Endothelial cell of umbilical vein (primary cell): ENCODE measurements at regions not wholly inside any gene's neighbourhood (a gene's known extent, or its start where the extent isn't known, plus 50 kb on each side); places are given as distances from the start of the nearest gene placed in this dataset.

Source experiments
- BruUV-seq: library from RNA; stranded (reverse); fragments of 400-500 nt; replicated peaks from 2 replicates; lab custom pipeline; 2021; lab: Mats Ljungman, UMichigan
- CTCF ChIA-PET: fragments of 300-600, 350-600 bp; sonication (Branson Sonifier 250); formaldehyde crosslinking; loops from one replicate; lab custom pipeline; 2021; ENCODE audit warnings: antibody characterized with exemption, inconsistent platforms; lab: Charles Lee
- POLR2A ChIA-PET: fragments of 300-600, 350-600 bp; sonication (Branson Sonifier 250); formaldehyde crosslinking; loops from one replicate; lab custom pipeline; 2021; ENCODE audit warnings: antibody characterized with exemption, inconsistent platforms; lab: Charles Lee
- DNase-seq: peaks from one replicate; pipeline ENCODE4 v3.0.0-alpha.2; 2011; ENCODE audit warnings: low read depth, low spot score
- FAIRE-seq: peaks from 2 replicates; lab custom pipeline; 2011; peaks lifted over from hg19 to GRCh38; lab: Jason Lieb, UNC
- H2AFZ ChIP-seq: 2 replicates; pipeline ENCODE4 v1.6.0; 2012; ENCODE audit warnings: low read depth, low read length, control low read depth, inconsistent platforms
- H3K27ac ChIP-seq: 2 replicates; pipeline ENCODE4 v1.5.1; 2011; ENCODE audit warnings: low read depth, mild to moderate bottlenecking, control low read depth, low read length, moderate library complexity; ENCODE audit not compliant: insufficient read depth
- H3K27me3 ChIP-seq, 2 experiments: 2 replicates each; pipeline versions ENCODE4 v1.6.0 to v1.6.1; 2011; ENCODE audit warnings: low read length in 2 of 2, mixed read lengths in 1 of 2; ENCODE audit not compliant: control insufficient read depth in 2 of 2, insufficient read depth in 2 of 2
- H3K36me3 ChIP-seq, 2 experiments: 2 replicates in 1 of 2; 3 replicates in 1 of 2; pipeline ENCODE4 v1.5.1; 2011; ENCODE audit warnings: low read length in 2 of 2, mild to moderate bottlenecking in 1 of 2, moderate library complexity in 1 of 2; ENCODE audit not compliant: control insufficient read depth in 2 of 2, insufficient read depth in 2 of 2; ENCODE audit errors: extremely low read depth in 1 of 2
- H3K4me1 ChIP-seq: 3 replicates; pipeline ENCODE4 v1.5.1; 2011; ENCODE audit warnings: mild to moderate bottlenecking, low read length; ENCODE audit not compliant: control insufficient read depth, insufficient read depth; ENCODE audit errors: extremely low read depth
- H3K4me2 ChIP-seq: 2 replicates; pipeline ENCODE4 v1.6.1; 2011; ENCODE audit warnings: low read length, control low read depth, mixed read lengths; ENCODE audit not compliant: insufficient read depth
- H3K4me3 ChIP-seq, 3 experiments: fragments of 200-600 bp in 1 of 3; sonication (generic), shearing (Covaris generic) in 1 of 3; replicated peaks in 1 of 3; 2 replicates each; pipeline ENCODE4 v1.5.1; 2011 to 2016; ENCODE audit warnings: control low read depth in 3 of 3, low read length in 3 of 3, mild to moderate bottlenecking in 2 of 3, inconsistent platforms in 1 of 3, low read depth in 1 of 3, moderate library complexity in 1 of 3; ENCODE audit not compliant: insufficient read depth in 1 of 3
- H3K79me2 ChIP-seq: 2 replicates; pipeline ENCODE4 v1.6.0; 2012; ENCODE audit warnings: low read length, inconsistent platforms; ENCODE audit not compliant: control insufficient read depth, insufficient read depth
- H3K9ac ChIP-seq: replicated peaks from 2 replicates; pipeline ENCODE3; 2011; ENCODE audit warnings: low read length, control low read depth; ENCODE audit not compliant: insufficient read depth; ENCODE audit errors: extremely low read depth
- H3K9me1 ChIP-seq: replicated peaks from 3 replicates; pipeline ENCODE4 v1.6.0; 2011; ENCODE audit warnings: mild to moderate bottlenecking, low read length; ENCODE audit not compliant: control insufficient read depth, insufficient read depth; ENCODE audit errors: extremely low read depth
- H3K9me3 ChIP-seq: replicated peaks from 2 replicates; pipeline ENCODE4 v1.5.1; 2012; ENCODE audit warnings: low read length, inconsistent platforms; ENCODE audit not compliant: control insufficient read depth, insufficient read depth
- H4K20me1 ChIP-seq: replicated peaks from 2 replicates; pipeline ENCODE3; 2011; ENCODE audit warnings: mild to moderate bottlenecking, low read length; ENCODE audit not compliant: control insufficient read depth, insufficient read depth; ENCODE audit errors: extremely low read depth
- EZH2 ChIP-seq: IDR thresholded peaks from 2 replicates; pipeline ENCODE4 v1.6.1; 2012; ENCODE audit warnings: borderline replicate concordance, low read depth, mild to moderate bottlenecking, moderate library complexity, low read length, inconsistent platforms; ENCODE audit not compliant: severe bottlenecking
- FOS ChIP-seq: IDR thresholded peaks from 2 replicates; pipeline ENCODE4 v1.6.1; 2011; ENCODE audit warnings: mild to moderate bottlenecking, low read length, moderate library complexity, borderline replicate concordance; ENCODE audit not compliant: insufficient read depth
- GATA2 ChIP-seq: IDR thresholded peaks from 2 replicates; pipeline ENCODE4 v1.7.0; 2011; ENCODE audit warnings: low read depth, mild to moderate bottlenecking, moderate library complexity, mixed read lengths, low read length; ENCODE audit not compliant: insufficient read length, insufficient read depth
- JUN ChIP-seq: IDR thresholded peaks from 2 replicates; pipeline ENCODE4 v1.6.1; 2011; ENCODE audit warnings: borderline replicate concordance, low read depth; ENCODE audit not compliant: insufficient read length, insufficient read depth
- MYC ChIP-seq: IDR thresholded peaks from one replicate; pipeline ENCODE4 v1.6.1; 2011; ENCODE audit warnings: mild to moderate bottlenecking, low read depth, low read length
- POLR2A ChIP-seq: IDR thresholded peaks from 2 replicates; pipeline ENCODE4 v1.6.1; 2012; ENCODE audit warnings: low read depth, mild to moderate bottlenecking, control low read depth, low read length
- POLR2AphosphoS5 ChIP-seq: IDR thresholded peaks from 2 replicates; pipeline ENCODE4 v1.6.1; 2012; ENCODE audit warnings: low read depth, mild to moderate bottlenecking, control low read depth, low read length, moderate library complexity; ENCODE audit not compliant: insufficient read depth
- dilution Hi-C: fragments of 300-500 bp; cut with MboI; formaldehyde crosslinking; loops from one replicate; pipeline ENCODE4 v1.15.0; 2019; ENCODE audit warnings: low sequenced_read_pairs; ENCODE audit not compliant: extremely low pct_ligation_motif_present
- intact Hi-C: fragments of 100-400 bp; cut with micrococcal nuclease; formaldehyde crosslinking; loops from one replicate; pipeline ENCODE4 v1.10.0; 2022
- TF ChIP-seq, protein P1 (sequence below), 2 donors: IDR thresholded peaks; 1 replicate in 1 of 2; 2 replicates in 1 of 2; pipeline ENCODE4 v1.5.1; 2011; ENCODE audit warnings: low read length in 2 of 2, mild to moderate bottlenecking in 2 of 2, moderate library complexity in 2 of 2, control low read depth in 1 of 2, inconsistent platforms in 1 of 2, low read depth in 1 of 2; ENCODE audit not compliant: insufficient read depth in 1 of 2; ENCODE audit errors: extremely low read depth in 1 of 2
- TF ChIP-seq, protein P2 (sequence below): IDR thresholded peaks from 2 replicates; pipeline ENCODE4 v1.6.1; 2011; ENCODE audit not compliant: insufficient read depth, insufficient read length

DNA sequence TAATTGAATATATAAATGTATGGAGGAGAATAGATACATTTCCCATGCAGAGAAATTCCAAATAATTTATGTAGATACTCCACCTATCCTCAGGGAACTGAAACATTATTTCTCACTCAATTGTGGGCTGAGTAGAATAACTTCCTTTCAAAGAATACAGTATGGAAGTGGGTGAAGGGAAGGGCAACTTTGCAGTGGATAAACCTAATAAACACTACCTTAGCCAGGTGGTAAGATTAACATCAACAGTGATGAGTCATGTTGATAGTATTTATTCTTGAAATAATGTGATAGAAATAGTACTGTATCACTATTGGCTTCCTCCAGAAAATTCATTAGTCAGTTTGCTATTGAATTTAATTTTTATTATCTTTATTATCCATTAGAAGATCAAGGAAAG, 716.4 kb upstream of the CHAC2 start:
- CTCF ChIA-PET = no interaction called here
- Histone ChIP-seq H3K9ac (no peak overlapping the region), H4K20me1 (no peaks in the 10 kb centered on the region), H3K4me2 (no peak overlapping the region), H3K4me1 (no peaks in the 10 kb centered on the region), H3K27me3 (no peaks in the 10 kb centered on the region), H3K9me3 (no peaks in the 10 kb centered on the region), H3K79me2 (no peaks in the 10 kb centered on the region), H3K9me1 (no peaks in the 10 kb centered on the region), H2AFZ (no peak overlapping the region), H3K27ac (no peak overlapping the region), H3K4me3 (no peak overlapping the region), H3K36me3 (no peaks in the 10 kb centered on the region)
- no peak for FAIRE-seq
- TF ChIP-seq, protein P1, sequence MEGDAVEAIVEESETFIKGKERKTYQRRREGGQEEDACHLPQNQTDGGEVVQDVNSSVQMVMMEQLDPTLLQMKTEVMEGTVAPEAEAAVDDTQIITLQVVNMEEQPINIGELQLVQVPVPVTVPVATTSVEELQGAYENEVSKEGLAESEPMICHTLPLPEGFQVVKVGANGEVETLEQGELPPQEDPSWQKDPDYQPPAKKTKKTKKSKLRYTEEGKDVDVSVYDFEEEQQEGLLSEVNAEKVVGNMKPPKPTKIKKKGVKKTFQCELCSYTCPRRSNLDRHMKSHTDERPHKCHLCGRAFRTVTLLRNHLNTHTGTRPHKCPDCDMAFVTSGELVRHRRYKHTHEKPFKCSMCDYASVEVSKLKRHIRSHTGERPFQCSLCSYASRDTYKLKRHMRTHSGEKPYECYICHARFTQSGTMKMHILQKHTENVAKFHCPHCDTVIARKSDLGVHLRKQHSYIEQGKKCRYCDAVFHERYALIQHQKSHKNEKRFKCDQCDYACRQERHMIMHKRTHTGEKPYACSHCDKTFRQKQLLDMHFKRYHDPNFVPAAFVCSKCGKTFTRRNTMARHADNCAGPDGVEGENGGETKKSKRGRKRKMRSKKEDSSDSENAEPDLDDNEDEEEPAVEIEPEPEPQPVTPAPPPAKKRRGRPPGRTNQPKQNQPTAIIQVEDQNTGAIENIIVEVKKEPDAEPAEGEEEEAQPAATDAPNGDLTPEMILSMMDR (IDR thresholded peaks at IDR 0.05; ENCODE audit: extremely low read depth in 1 of 2, insufficient read depth in 1 of 2, low read depth in 1 of 2, low read length in 2 of 2) = no peak
- no peak for TF ChIP-seq POLR2A
- no peak for TF ChIP-seq GATA2
- no peak for TF ChIP-seq FOS
- TF ChIP-seq MYC = no peak
- TF ChIP-seq, protein P2, sequence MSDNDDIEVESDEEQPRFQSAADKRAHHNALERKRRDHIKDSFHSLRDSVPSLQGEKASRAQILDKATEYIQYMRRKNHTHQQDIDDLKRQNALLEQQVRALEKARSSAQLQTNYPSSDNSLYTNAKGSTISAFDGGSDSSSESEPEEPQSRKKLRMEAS = no peak
- no peak for TF ChIP-seq POLR2AphosphoS5
- TF ChIP-seq JUN = no peak
- TF ChIP-seq EZH2 = no peak
- intact Hi-C loops (no loop called here), dilution Hi-C loops (no loop called here)
- POLR2A ChIA-PET = no interaction called here
- BruUV-seq = no TSS peak
- no peak for DNase-seq
